Kidney (tissue), 13 donors: ENCODE measurements at regions not wholly inside any gene's neighbourhood (a gene's known extent, or its start where the extent isn't known, plus 50 kb on each side); places are given as distances from the start of the nearest gene placed in this dataset.

ENCODE experiments used
- DNase-seq, 5 donors: peaks; one replicate each; pipeline ENCODE4 v3.0.0-alpha.2; 2013 to 2020
- FAIRE-seq: peaks from 2 replicates; lab custom pipeline; 2012; peaks lifted over from hg19 to GRCh38; lab: Jason Lieb, UNC
- H3K27ac ChIP-seq, 2 donors: one replicate each; pipeline ENCODE4 v1.7.0; 2013; ENCODE audit warnings: low read depth in 2 of 2, low read length in 2 of 2, inconsistent platforms in 1 of 2
- H3K27me3 ChIP-seq: one replicate; pipeline ENCODE4 v1.7.1; 2013; ENCODE audit warnings: low read length, inconsistent platforms; ENCODE audit not compliant: control insufficient read depth, insufficient read depth
- H3K36me3 ChIP-seq, 3 donors: one replicate each; pipeline versions ENCODE4 v1.7.0 to v1.7.1; 2013; ENCODE audit warnings: low read length in 3 of 3, control low read depth in 1 of 3, inconsistent platforms in 1 of 3; ENCODE audit not compliant: insufficient read depth in 3 of 3, control insufficient read depth in 2 of 3
- H3K4me1 ChIP-seq, 3 donors: one replicate each; pipeline versions ENCODE4 v1.7.0 to v1.7.1; 2013; ENCODE audit warnings: low read length in 3 of 3, inconsistent platforms in 1 of 3, low read depth in 1 of 3; ENCODE audit not compliant: control insufficient read depth in 2 of 3, insufficient read depth in 2 of 3
- H3K4me3 ChIP-seq, 3 donors: one replicate each; pipeline versions ENCODE4 v1.7.0 to v1.8.1; 2013; ENCODE audit warnings: low read length in 3 of 3, control low read depth in 1 of 3, inconsistent platforms in 1 of 3
- H3K9ac ChIP-seq, 3 donors: one replicate each; pipeline versions ENCODE4 v1.7.0 to v1.7.1; 2013; ENCODE audit warnings: low read length in 3 of 3, control low read depth in 1 of 3, inconsistent platforms in 1 of 3
- H3K9me3 ChIP-seq, 3 donors: one replicate each; pipeline versions ENCODE4 v1.7.0 to v1.7.1; 2013; ENCODE audit warnings: low read length in 3 of 3, control low read depth in 1 of 3, inconsistent platforms in 1 of 3; ENCODE audit not compliant: control insufficient read depth in 2 of 3, insufficient read depth in 1 of 3
- intact Hi-C: fragments of 100-400 bp; cut with DNase I; formaldehyde crosslinking; loops from one replicate; pipeline ENCODE4 v1.11.1; 2022
- TF ChIP-seq, protein P1 (sequence below): IDR thresholded peaks from 3 replicates; pipeline ENCODE4 v1.5.1; 2012; ENCODE audit warnings: mild to moderate bottlenecking, moderate library complexity, borderline replicate concordance; ENCODE audit not compliant: insufficient read depth; ENCODE audit errors: extremely low read depth
- donor health status: control.
- donor health status: control.
- donor health status: control.
- donor health status: control.
- donor health status: control.
- donor health status: DM: yes; HTN: yes; CAD: no.
- donor health status: Normal renal cell carcinoma (clear cell type).

DNA sequence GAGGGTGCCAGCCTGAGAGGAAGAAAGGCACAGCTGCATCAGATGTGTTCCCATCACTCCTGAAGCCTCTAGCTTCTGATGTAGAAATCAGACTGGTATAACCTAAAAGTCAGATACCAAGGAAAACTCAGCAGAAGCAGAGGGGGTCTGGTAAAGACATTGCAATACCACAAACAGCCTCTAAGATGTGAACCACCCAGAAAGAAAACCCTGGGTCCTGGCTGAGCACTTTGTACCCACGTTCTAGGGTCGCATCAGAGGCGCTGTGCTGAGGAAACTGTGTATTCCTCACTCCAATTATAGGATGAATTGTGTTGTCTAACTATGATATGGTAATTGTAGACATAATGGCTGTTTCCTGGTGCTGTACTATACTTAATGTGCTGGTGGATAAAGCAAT is 275.6 kb downstream of the IRX2 start:
- H3K4me3 ChIP-seq = no peak overlapping the region
- TF ChIP-seq, protein P1, sequence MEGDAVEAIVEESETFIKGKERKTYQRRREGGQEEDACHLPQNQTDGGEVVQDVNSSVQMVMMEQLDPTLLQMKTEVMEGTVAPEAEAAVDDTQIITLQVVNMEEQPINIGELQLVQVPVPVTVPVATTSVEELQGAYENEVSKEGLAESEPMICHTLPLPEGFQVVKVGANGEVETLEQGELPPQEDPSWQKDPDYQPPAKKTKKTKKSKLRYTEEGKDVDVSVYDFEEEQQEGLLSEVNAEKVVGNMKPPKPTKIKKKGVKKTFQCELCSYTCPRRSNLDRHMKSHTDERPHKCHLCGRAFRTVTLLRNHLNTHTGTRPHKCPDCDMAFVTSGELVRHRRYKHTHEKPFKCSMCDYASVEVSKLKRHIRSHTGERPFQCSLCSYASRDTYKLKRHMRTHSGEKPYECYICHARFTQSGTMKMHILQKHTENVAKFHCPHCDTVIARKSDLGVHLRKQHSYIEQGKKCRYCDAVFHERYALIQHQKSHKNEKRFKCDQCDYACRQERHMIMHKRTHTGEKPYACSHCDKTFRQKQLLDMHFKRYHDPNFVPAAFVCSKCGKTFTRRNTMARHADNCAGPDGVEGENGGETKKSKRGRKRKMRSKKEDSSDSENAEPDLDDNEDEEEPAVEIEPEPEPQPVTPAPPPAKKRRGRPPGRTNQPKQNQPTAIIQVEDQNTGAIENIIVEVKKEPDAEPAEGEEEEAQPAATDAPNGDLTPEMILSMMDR = no peak
- FAIRE-seq = no peak
- no peaks in the 10 kb centered on the region for H3K9me3 ChIP-seq
- H3K27ac ChIP-seq = no peak overlapping the region
- H3K36me3 ChIP-seq = no peaks in the 10 kb centered on the region
- H3K9ac ChIP-seq = no peak overlapping the region
- H3K4me1 ChIP-seq = no peaks in the 10 kb centered on the region
- intact Hi-C loops = no loop called here
- H3K27me3 ChIP-seq = no peaks in the 10 kb centered on the region
- DNase-seq = no peak

DNA sequence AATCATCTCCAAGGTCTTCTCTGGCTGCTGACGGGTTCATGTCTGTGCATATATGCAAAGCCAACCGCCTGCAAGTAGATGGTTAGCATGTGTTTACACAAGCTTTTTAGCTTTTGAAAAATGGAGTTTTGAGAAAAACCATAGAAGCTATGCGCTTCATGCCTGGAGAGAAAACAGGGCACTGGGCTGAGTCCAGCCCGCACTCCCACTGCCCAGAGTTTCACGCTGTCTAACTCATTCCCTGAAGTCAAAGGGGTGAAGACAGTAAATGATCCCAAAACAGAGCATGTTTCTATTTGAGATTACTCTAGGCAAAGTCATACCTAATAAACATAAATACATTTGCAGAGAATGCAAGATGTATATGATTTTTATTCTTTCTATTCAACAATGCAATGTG is 278.8 kb downstream of the IRX2 start:
- no peaks in the 10 kb centered on the region for H3K27me3 ChIP-seq

DNA sequence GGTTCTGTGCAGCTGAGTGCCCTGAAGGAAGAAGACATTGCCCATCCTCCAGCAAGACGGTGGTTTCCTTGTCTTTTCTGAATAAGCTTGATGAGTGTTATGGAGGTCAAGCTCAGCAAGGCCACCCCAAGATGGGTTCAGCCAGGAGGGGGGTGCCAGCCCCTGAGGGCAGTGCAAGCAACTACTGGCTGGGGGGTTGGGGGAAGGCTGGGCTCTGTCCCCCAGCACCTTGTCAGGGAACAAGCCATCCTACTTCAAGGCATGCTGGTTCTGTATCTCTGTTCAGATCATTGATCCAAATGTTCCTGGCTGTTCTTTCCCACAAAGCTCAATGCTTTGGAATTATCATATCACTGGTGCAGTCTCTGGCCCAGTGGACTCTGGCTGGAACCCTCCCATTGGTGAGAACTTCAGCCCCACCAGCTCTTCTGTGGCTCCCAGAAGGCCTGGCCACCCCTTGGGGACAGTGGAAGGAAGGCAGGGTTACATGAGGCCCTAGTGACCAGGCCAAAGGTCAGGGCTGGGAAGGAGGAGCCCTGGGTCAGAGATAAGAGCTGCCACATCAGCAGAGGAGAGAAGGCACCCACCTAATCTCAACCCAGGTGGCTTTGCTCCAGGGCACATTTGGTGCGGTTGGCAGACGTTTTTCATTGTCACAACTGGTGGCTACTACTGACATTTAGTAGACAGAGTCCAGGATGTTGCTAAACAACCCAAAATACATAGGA is 280.2 kb downstream of the IRX2 start:
- H3K27me3 ChIP-seq = no peaks in the 10 kb centered on the region
- TF ChIP-seq, protein P1 = no peak
- H3K4me1 ChIP-seq = no peaks in the 10 kb centered on the region
- DNase-seq (no peak), FAIRE-seq (no peak)
- no peak overlapping the region for H3K4me3 ChIP-seq
- no peak overlapping the region for H3K9ac ChIP-seq
- no peaks in the 10 kb centered on the region for H3K36me3 ChIP-seq
- no peaks in the 10 kb centered on the region for H3K9me3 ChIP-seq
- H3K27ac ChIP-seq = no peak overlapping the region
- intact Hi-C loops = no loop called here

More for the DNA sequence above, 278.8 kb downstream of the IRX2 start:
- DNase-seq = no peak
- Histone ChIP-seq H3K9ac (no peak overlapping the region), H3K4me3 (no peak overlapping the region), H3K36me3 (no peaks in the 10 kb centered on the region), H3K9me3 (no peaks in the 10 kb centered on the region), H3K4me1 (no peaks in the 10 kb centered on the region), H3K27ac (no peak overlapping the region)
- no peak for FAIRE-seq
- TF ChIP-seq, protein P1 = no peak
- intact Hi-C loops = no loop called here

DNA sequence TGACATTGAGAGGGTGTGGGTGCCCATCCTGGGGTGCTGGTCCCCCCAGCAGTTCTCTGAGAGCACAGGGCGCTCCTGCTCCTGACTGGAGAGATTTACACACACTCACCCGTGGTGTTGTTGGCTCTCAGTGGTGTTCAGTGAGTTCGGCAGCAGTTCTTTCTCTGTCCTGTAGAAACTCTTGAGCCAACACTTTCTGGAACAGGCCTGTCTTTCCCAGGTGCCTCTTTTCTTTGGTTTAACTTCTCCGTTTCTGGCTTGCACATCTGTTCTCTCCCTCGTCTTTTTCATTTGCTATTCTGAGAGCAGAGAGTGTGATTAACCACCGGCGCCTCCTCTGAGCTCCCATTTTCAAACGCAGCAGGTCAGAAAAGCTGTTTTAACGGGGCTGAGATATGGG is 284.5 kb downstream of the IRX2 start:
- intact Hi-C loops = no loop called here
- H3K9me3 ChIP-seq = no peaks in the 10 kb centered on the region
- H3K27me3 ChIP-seq = no peaks in the 10 kb centered on the region
- TF ChIP-seq, protein P1 = no peak
- H3K9ac ChIP-seq = no peak overlapping the region
- H3K4me3 ChIP-seq = no peak overlapping the region
- DNase-seq = no peak
- H3K36me3 ChIP-seq = no peaks in the 10 kb centered on the region
- H3K27ac ChIP-seq = no peak overlapping the region
- FAIRE-seq = no peak
- no peaks in the 10 kb centered on the region for H3K4me1 ChIP-seq
